ENCODE measurements at regions not wholly inside any gene's neighbourhood (a gene's known extent, or its start where the extent isn't known, plus 50 kb on each side); places are given as distances from the start of the nearest gene placed in this dataset.
"Not testable (repeated sequence)": the region's sequence is repeated elsewhere in the genome, so short reads cannot be mapped to it uniquely, and the experiment has no call there.

DNA sequence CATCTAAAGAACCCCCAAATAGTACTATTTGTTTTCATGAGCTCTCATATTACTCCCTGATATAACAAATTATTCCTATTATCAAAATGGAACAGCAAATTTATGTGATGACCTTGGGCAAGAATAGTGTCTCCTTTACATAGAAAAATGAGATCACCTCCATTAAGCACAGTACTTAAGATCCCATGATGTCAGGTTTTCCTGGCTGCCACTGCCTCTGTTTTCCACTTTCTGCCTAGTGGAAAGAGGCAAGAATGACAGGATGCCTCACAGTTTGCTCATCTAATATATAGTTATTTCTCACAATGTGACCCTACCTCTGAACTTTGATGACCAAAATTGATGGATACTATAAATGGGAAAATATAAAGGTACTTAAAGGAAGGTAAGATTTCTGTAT lies 260.1 kb upstream of the SGK1 start:
- no peak for DNase-seq (ENCODE audit: low read depth in 1 of 2, low spot score in 1 of 2)

DNA sequence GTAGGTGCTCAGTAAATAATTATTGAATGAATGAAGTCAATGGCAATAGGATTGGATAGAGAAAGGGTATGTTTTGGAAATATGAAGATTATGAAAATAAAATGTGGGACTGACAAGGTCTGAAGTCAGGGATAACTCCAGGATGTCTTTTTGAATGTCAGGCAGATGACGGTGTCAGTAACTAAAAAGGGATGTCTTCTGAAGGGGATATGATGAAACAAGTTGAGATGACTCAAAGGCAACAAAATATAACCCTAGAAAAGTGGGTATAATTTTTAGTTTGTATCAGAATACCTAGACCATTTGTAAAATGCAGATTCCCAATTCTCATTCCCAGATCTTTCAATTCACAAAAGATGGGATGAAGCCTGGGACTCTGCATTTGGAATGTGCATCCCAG lies 257.3 kb upstream of the SGK1 start:
- no peak for DNase-seq (ENCODE audit: low read depth in 1 of 2, low spot score in 1 of 2)

DNA sequence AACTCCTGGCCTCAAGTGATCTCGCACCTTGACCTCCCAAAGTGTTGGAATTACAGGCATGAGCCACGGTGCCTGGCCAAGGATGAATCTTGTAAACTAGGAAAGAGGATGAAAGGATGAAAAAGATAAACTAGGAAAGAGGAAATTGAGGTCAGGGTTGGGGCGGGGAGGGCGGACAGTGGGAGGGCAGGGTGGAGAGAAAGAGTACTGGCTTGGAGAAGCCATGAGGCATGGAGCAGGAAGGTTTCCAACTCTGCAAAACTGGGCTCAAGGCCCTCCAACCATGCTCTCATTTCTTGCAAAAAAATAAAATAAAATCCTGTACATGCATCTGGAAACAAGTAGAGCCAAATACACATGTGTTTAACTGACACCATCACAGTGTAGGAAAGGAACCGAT lies 256.6 kb upstream of the SGK1 start:
- no peak for DNase-seq (ENCODE audit: low read depth in 1 of 2, low spot score in 1 of 2)

DNA sequence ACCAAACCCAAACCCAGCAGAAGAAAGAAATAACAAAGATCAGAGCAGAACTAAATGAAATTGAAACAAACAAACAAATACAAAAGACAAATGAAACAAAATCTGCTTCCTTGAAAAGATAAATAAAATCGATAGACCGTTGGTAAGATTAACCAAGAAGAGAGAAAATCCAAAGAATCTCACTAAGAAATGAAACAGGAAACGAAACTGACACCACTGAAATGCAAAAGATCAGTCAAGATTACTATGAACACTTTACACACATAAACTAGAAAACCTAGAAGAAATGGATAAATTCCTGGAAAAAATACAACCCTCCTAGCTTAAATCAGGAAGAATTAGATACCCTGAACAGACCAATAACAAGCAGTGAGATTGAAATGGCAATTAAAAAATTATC lies 252.1 kb upstream of the SGK1 start:
- DNase-seq (ENCODE audit: low read depth in 1 of 2, low spot score in 1 of 2) = not testable (repeated sequence)

DNA sequence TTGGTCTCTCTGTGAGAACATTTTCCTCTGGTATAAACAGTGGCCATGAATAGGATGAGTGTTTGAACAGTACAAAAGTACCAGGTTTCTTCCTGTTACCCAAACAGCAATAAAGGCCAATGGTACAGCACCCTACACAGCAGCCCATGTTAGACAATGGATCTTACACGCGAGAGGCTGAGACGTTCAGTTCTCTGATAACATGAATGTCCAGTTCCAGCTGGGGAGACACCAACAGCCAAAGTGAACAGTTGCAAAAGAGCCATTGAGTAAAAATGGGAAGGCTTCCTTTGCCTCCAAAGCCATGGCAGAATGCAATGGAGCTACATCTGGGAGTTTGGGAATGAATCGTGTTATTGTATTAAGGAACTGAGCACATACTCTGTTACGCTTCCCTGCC lies 246.8 kb upstream of the SGK1 start:
- no peak for DNase-seq (ENCODE audit: low read depth in 1 of 2, low spot score in 1 of 2)

DNA sequence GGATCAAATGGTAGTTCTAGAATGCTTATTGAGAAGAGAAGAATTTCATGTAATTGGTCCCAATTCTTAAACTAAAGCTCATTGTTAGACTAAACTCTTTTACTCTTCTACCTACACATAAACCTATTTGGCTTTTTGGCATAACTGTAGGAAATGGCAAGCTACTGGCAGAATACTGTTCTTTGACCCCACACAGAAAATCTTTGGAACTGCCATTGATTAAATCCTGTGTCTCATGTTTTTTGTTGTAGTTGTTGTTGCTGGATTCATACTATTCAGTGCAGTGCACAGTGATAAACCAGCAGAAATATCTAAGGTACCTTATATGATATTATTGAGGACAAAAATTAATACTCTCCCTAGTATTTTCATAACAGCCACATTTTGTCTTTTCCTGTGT lies 242.1 kb upstream of the SGK1 start:
- DNase-seq (ENCODE audit: low read depth in 1 of 2, low spot score in 1 of 2) = no peak

DNA sequence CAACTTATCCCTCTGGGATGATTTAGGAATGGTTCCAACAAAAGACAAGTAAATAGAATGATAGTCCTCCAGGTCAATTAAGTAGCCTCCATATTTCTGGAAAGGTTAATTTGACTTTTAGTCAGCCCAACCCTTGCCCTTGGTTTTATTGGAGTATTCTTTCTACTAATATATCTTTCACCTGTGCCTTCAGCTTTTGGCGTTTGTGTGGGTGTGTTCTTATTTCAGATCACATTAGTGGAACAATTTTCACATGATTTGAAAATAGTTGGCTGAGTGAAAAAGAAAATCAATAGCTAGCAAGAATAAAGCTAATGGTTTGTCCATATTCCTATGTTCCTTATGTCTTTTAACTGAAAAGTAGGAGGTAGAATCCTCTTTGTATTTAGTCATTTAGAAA lies 239.6 kb upstream of the SGK1 start:
- no peak for DNase-seq (ENCODE audit: low read depth in 1 of 2, low spot score in 1 of 2)

DNA sequence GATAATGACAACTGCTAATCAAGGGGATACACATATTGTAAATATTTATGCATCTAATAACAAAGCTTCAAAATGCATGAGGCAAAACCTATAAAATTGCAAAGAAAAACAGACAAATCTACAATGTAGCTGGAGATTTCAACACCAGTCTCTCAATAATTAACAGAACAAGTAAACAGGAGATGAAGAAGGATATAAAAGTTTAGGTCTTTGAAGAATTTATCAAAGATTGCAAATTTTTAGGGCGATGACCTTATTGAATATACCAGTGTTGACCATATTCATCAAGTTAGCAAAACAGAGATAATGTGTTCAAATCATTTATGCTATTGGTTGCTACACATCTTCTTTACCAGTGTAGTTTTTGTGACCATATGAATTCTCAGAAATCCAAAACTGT lies 237.8 kb upstream of the SGK1 start:
- DNase-seq (ENCODE audit: low read depth in 1 of 2, low spot score in 1 of 2) = no peak

DNA sequence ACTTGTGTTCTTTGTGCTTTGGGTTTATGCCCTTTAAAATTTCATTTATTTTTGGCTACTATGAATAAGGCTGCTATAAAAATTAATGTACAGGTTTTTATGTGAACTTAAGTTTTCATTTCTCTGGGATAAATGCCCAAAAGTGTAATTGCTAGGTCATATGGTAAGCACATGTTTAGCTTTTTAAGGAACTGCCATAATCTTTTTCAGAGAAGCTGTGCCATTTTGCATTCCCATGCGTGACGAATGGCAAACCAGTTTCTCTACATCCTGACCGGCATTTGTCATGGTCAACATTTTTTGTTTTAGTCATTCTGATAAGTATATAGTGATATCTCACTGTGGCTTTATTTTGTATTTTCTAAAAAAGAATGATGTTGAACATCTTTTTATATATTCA lies 236.0 kb upstream of the SGK1 start:
- DNase-seq (ENCODE audit: low read depth in 1 of 2, low spot score in 1 of 2) = no peak

DNA sequence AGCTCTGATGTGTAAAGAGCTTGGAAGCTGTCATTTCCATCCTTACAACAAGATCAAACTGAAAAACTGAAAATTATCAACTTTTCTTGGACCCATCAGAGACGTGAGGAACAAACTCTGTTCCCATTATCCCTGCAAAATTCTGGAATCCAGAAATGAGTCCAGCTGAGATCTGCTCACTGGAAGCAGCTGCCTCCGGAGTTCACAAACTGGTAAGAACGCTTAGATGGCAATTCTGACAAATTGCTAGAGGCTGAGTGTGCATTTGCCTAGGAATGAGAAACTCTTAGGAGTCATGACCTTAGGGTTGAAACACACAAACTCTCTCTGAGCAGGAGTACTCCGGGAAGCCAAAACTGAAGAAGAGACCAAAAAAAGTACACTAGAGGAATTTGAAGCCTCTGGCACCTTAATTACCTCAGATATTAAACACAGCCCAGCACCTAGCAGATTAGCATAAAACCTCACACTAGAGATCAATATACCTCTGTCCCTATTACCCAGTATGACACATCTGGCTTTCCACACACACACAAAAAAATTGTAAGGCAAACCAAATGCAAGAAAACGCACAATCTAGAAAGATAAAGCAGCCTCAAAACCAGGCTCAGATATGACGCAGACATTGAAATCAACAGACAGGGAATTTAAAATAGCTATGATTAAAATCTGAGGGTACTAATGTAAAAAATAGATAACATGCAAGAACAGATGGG lies 233.5 kb upstream of the SGK1 start:
- DNase-seq (ENCODE audit: low read depth in 1 of 2, low spot score in 1 of 2) = no peak

DNA sequence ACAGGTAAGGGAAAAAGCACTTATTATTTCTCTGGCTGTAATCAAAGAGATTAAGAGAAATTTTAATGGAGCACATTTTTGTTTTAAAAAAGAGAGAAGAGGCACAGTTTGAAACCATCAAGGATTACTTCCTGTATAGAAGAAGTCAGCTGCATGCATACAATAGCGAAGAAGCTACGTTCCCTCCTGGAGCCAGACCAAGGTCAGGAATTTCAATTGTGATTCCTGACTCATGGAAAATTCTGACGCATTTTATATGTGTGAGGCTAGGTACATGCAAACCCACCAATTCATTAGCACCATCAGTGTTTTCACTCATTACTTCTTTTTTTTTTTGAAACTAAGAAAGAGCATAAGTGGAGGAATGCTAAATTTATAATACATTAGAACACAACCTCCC lies 232.7 kb upstream of the SGK1 start:
- no peak for DNase-seq (ENCODE audit: low read depth in 1 of 2, low spot score in 1 of 2)

DNA sequence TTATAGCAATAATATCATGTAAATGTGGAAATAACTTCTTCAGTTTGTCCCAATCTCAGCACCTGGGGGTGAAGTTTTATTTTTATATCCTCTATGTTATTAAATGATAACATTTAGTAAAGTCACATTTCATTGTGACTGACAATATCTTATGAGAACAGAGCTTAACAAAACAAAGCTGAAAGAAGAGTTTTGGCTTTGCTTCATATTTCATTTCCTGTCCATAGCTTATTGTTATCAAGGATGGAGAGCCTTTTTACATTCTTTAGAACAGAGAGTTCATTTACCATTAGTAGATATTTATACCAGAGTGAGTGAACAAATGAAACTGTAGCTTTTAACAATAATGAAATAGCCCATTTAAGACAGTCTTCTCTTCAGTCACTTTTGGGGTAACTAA lies 231.9 kb upstream of the SGK1 start:
- no peak for DNase-seq (ENCODE audit: low read depth in 1 of 2, low spot score in 1 of 2)

DNA sequence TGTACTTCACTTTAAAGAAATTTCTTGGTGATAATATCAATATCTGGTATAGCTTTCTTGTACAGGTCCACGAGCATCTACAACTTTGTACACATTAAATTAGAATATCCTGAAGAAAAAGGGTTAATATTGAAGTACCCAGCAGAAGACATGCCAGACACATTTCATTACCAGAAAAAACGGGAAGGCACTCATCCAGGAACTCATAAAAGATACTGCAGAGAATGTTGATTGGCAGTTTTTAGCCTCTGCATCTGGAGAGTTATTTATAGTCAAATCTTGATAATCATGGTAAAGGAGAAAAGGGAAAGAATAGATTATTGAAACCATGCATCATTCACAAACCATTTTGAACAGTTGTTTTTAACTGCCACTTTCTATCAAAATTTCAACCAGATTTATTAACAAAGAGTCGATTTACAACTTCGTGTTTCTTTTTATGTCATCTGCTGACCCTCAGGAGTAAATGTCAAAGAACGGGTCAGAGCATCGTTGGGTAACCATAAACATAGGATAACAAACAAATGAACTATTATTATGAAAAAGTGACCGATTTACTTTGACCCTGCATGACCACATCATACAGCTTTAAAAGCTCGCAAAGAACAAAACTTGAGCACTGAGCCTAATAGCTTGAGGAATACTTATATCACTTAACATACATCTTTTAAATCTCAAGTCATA lies 229.2 kb upstream of the SGK1 start:
- no peak for DNase-seq (ENCODE audit: low read depth in 1 of 2, low spot score in 1 of 2)

DNA sequence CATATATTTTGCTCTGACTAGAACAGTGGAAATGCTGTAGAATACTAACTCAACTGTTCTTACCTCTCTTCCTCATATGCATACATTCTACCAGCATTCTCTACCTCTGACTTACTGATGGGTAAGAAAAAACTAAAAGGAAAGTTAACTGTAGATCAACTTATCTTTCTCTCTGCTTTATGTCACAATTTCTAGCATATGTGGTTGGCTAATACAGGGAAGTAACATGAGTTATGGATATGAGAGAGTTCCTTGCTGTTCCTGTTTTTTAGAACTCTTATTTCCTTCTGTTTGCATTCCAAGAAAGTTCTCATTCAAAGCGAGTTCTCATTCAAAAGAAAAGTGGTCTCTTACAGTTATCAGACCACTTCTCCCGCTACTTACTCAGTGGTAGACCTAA lies 226.8 kb upstream of the SGK1 start:
- DNase-seq (ENCODE audit: low read depth in 1 of 2, low spot score in 1 of 2) = no peak

DNA sequence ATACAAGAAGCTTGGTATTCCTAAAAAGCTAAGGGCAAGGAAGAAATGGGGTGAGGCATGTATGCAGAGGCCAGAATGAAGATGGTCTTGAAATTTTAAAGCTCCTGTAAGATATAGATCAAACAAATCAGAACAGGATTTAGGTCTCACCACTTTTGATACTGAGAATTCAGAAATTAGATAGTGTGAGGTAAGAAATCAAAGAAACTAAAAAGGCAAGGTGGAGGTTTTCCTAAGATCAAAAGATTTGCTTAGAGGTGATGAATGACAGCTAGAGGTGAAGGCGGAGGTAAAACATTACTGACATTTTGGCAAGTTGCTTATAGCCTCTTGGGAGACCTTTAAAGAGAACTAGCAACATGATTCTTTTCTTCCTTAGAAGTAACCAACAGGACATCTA lies 225.2 kb upstream of the SGK1 start:
- DNase-seq (ENCODE audit: low read depth in 1 of 2, low spot score in 1 of 2) = no peak

DNA sequence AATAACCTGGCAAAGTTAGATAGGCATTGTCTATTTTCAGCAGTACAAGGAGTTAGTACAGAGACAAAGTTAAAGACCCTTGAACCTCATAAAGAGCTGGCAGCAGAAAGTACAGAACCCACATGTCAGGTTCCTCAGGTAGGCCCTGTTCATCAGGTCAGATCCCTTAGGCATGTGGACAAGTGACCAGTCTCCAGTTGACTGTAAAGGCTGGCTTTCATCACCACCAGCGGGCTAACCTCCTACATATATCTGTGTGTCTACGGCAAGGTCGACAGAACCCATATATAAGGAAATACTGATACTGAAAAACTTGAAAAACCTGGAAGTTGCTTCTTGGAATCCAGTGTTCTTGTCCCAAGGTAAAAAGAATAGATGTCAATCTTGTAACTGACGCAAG lies 223.1 kb upstream of the SGK1 start:
- DNase-seq (ENCODE audit: low read depth in 1 of 2, low spot score in 1 of 2) = no peak

DNA sequence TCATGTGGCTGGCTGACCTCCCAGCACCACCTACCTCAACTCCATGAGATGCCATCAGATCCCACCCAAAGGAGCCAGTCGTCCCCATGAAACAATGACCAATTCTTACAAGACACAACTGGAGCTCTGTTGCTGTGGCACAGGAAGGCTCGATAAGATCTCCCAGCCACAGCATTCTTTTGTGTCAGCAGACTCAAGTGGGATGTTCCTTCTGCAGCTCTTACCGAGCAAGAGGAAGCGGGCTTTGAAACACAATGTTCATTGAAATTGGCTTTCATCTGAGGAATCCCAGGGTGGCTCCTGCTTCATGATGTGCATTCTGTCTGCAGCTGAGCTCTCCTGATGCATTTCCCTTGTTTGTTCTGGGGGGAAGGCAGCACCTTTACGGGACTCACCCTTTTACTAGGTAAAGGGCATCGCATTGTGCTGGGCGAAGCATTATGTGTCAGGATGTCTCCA lies 222.0 kb upstream of the SGK1 start:
- no peak for DNase-seq (ENCODE audit: low read depth in 1 of 2, low spot score in 1 of 2)

DNA sequence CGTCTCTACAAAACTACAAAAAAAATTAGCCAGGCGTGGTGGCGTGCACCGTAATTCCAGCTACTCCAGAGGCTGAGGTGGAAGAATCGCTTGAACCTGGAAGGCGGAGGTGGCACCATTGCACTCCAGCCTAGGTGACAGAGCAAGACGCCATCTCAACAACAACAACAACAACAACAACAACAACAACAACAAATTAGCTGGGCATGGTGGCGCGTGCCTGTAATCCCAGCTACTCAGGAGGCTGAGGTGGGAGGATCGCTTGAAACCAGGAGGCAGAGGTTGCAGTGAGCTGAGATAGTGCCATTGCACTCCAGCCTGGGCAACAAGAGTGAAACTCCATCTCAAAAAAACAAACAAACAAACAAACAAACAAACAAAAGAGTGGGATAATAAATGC lies 219.9 kb upstream of the SGK1 start:
- DNase-seq (ENCODE audit: low read depth in 1 of 2, low spot score in 1 of 2) = not testable (repeated sequence)

DNA sequence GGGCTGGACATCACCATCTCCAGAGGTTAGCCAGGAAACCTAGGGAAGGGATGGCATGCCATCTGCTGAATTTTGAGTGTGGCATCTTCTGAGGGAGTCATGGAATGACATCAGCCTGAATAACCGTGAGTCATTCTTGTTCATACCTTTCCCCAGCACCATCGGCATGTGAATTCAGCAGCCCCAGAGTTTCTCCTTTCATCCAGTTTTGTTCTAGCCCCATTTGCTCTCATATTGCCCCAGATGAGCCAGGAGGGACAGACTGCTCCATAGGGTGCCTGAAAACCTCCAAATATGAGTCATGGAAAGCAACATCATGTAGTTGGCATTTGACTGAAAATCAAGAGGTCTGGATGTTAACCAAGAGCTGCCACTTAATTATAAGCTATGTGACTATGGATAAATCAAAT lies 219.2 kb upstream of the SGK1 start:
- no peak for DNase-seq (ENCODE audit: low read depth in 1 of 2, low spot score in 1 of 2)

DNA sequence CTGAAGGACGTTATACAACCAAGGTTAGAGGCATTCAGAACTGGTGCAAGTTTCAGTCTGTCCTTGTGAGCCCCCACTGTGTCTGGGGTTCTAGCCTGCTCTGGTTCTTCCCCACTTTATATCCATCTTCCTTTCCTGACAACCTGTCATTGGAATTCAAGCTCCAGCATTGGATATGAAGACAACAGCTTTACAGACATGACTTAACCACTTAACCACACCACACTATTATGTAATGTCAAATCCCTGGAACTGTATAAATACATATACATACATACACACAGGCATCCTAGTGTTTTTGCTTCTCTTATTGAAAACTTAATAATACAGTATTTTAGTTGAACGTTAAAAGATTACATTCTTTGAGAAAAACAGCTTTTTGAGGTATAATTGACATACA lies 217.9 kb upstream of the SGK1 start:
- DNase-seq (ENCODE audit: low read depth in 1 of 2, low spot score in 1 of 2) = no peak

DNA sequence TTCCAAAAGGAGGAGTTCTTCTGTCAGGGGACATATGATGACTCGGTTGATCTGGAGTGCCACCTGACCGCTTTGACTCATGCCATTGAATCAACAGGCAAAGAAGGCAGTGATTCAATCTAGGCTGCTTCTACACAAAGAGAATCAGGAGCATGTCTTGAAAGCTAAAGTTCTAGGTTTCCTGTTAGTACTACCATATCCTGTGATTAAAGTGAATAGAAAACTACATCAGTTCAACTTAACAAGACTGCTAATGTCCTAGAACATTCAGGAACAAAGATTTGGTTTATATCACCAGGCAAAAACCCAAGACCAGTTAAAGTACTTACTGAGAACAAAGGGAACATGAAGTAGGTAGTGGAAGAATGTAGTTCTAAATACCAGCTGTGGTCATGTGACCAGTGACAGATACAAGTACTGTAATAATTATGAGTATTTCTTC lies 216.8 kb upstream of the SGK1 start:
- no peak for DNase-seq (ENCODE audit: low read depth in 1 of 2, low spot score in 1 of 2)

DNA sequence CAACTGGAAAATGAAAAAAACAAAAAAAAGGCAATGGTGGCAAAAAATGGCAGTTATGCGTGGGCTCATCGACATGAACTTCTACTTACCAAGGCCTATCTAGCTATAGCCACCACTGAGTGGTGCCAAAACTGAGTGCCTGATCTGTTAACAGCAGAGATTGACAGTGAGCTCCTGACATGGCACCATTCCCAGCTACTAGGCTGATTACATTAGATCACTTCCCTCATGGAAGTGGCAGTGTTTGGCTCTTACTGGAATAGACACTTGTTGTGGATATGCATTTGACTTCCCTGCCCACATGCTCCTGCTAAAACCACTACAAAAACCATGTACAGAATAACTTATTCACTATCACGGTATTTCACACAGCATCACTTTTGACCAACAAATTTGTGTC lies 216.1 kb upstream of the SGK1 start:
- no peak for DNase-seq (ENCODE audit: low read depth in 1 of 2, low spot score in 1 of 2)
